A673 (cell line): ENCODE measurements at regions not wholly inside any gene's neighbourhood (a gene's known extent, or its start where the extent isn't known, plus 50 kb on each side); places are given as distances from the start of the nearest gene placed in this dataset.

ENCODE experiments used
- BruUV-seq: library from RNA; stranded (reverse); fragments of 400-500 nt; replicated peaks from 2 replicates; lab custom pipeline; 2021; lab: Mats Ljungman, UMichigan
- CTCF ChIA-PET: fragments of 300-600 bp; sonication (Branson Sonifier 250); formaldehyde crosslinking; loops from one replicate; lab custom pipeline; 2022; ENCODE audit warnings: antibody characterized with exemption; lab: Charles Lee
- POLR2A ChIA-PET: fragments of 300-600 bp; sonication (Branson Sonifier 250); formaldehyde crosslinking; loops from one replicate; lab custom pipeline; 2022; ENCODE audit warnings: antibody characterized with exemption; ENCODE audit not compliant: low non-redundant PET; lab: Charles Lee
- DNase-seq: peaks from one replicate; pipeline ENCODE4 v3.0.0-alpha.2; 2015; ENCODE audit warnings: low spot score
- H3K27ac ChIP-seq: fragments of 200-600 bp; sonication (generic); 2 replicates; pipeline ENCODE4 v1.5.1; 2016; ENCODE audit warnings: mixed run types, low read depth, mild to moderate bottlenecking, mixed read lengths, antibody characterized with exemption, low read length; ENCODE audit not compliant: poor library complexity, severe bottlenecking
- H3K27me3 ChIP-seq: fragments of 200-600 bp; sonication (generic); replicated peaks from 2 replicates; pipeline ENCODE4 v1.6.1; 2017; ENCODE audit warnings: mixed run types, low read depth, mild to moderate bottlenecking, mixed read lengths, antibody characterized with exemption, low read length; ENCODE audit not compliant: insufficient read depth, poor library complexity
- H3K36me3 ChIP-seq: fragments of 200-600 bp; sonication (generic); 2 replicates; pipeline ENCODE4 v1.6.1; 2016; ENCODE audit warnings: mixed run types, mild to moderate bottlenecking, mixed read lengths, antibody characterized with exemption, low read length; ENCODE audit not compliant: insufficient read depth, poor library complexity, severe bottlenecking
- H3K4me1 ChIP-seq: fragments of 200-600 bp; sonication (generic); 2 replicates; pipeline ENCODE4 v1.6.1; 2017; ENCODE audit warnings: mixed run types, mild to moderate bottlenecking, mixed read lengths, antibody characterized with exemption, low read length; ENCODE audit not compliant: insufficient read depth, poor library complexity, severe bottlenecking
- H3K4me3 ChIP-seq: fragments of 200-600 bp; sonication (generic); 2 replicates; pipeline ENCODE4 v1.5.1; 2016; ENCODE audit warnings: low read depth, mixed run types, mild to moderate bottlenecking, mixed read lengths, low read length; ENCODE audit not compliant: poor library complexity, severe bottlenecking
- H3K9me3 ChIP-seq: fragments of 200-600 bp; sonication (generic); 2 replicates; pipeline ENCODE4 v1.6.1; 2016; ENCODE audit warnings: mixed run types, low read depth, mild to moderate bottlenecking, mixed read lengths, antibody characterized with exemption, low read length; ENCODE audit not compliant: poor library complexity, severe bottlenecking
- CTCF ChIP-seq: fragments of 300-800, 200-600 bp; sonication (generic); conservative IDR thresholded peaks from 2 replicates; pipeline ENCODE4 v1.5.1; 2017; ENCODE audit warnings: low read depth, mild to moderate bottlenecking, antibody characterized with exemption, low read length, moderate library complexity, mixed read lengths
- EZH2 ChIP-seq: fragments of 200-600 bp; sonication (generic); IDR thresholded peaks from 2 replicates; pipeline ENCODE4 v1.6.1; 2017; ENCODE audit warnings: borderline replicate concordance, low read depth, mild to moderate bottlenecking, mixed read lengths, antibody characterized with exemption, low read length; ENCODE audit not compliant: poor library complexity, severe bottlenecking
- intact Hi-C: fragments of 100-400 bp; cut with micrococcal nuclease; formaldehyde crosslinking; loops from one replicate; pipeline ENCODE4 v1.10.0; 2022; ENCODE audit not compliant: unreplicated experiment

GRCh38 chr3:69602112-69602511, 137.2 kb upstream of the MITF start:
- POLR2A ChIA-PET, result no interaction called here
- Histone ChIP-seq H3K9me3 (no peaks in the 10 kb centered on the region), H3K4me1 (no peaks in the 10 kb centered on the region), H3K36me3 (no peaks in the 10 kb centered on the region), H3K27ac (no peak overlapping the region), H3K4me3 (no peak overlapping the region), H3K27me3 (no peaks in the 10 kb centered on the region)
- TF ChIP-seq CTCF, result no peak
- TF ChIP-seq EZH2, result no peak
- no TSS peak for BruUV-seq
- DNase-seq, result no peak
- intact Hi-C loops, result no loop called here
- CTCF ChIA-PET, result no interaction called here

DNA sequence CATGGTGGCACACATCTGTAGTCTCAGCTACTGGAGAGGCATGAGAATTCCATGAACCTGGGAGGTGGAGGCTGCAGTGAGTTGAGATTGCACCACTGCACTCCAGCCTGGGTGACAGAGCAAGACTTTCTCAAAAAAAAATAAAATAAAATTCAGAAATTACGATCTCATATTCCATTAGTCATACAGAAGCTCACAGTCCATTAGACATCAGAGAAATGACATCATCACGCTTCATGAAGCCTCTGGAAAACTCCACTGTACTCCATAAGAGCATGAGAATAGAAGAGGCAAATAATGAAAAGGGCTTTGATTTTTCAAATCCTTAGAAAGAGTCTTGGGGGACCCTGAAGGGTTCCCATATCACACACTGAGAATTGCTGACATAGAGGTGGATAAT, 145.0 kb upstream of the MITF start:
- ChIA-PET CTCF (no interaction called here), POLR2A (no interaction called here)
- TF ChIP-seq EZH2 (no peak), CTCF (no peak)
- H3K9me3 ChIP-seq, result no peaks in the 10 kb centered on the region
- H3K27me3 ChIP-seq, result no peaks in the 10 kb centered on the region
- H3K36me3 ChIP-seq, result no peaks in the 10 kb centered on the region
- intact Hi-C loops, result no loop called here
- no peaks in the 10 kb centered on the region for H3K4me1 ChIP-seq
- no peak overlapping the region for H3K4me3 ChIP-seq
- BruUV-seq, result no TSS peak
- DNase-seq, result no peak
- no peak overlapping the region for H3K27ac ChIP-seq

DNA sequence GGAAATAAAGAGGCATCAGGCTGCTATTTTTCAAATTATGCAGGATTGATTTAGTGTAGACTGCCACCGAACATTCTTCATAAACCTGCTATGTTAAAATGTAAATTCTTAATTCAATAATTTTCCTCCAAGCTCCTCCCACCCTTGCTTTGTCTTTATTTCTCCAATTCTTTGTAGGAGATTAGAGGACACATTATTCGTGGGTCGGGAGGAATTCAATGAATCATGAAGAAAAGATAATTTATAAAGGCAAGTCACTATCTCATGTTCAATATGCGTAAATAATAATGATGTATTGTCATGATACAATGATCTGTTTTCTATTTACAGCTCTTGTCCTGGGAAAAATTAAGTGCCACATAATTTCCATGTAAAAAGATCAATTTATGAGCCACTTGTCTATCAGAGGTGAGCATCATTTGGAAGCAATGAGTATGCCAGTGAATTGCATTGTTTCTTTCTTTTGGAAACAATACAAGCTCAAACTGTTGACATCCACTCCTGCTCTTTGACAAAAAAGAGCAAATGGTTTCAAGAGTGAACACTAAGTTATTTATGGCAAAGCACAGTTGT, 148.0 kb upstream of the MITF start:
- POLR2A ChIA-PET, result no interaction called here
- CTCF ChIA-PET, result no interaction called here
- intact Hi-C loops, result no loop called here
- H3K4me1 ChIP-seq, result no peaks in the 10 kb centered on the region
- no TSS peak for BruUV-seq
- H3K27me3 ChIP-seq, result no peaks in the 10 kb centered on the region
- H3K36me3 ChIP-seq, result no peaks in the 10 kb centered on the region
- H3K4me3 ChIP-seq, result no peak overlapping the region
- DNase-seq, result no peak
- H3K9me3 ChIP-seq, result no peaks in the 10 kb centered on the region
- no peak for TF ChIP-seq EZH2
- TF ChIP-seq CTCF, result no peak
- no peak overlapping the region for H3K27ac ChIP-seq
